Right lung (tissue), 2 donors: ENCODE measurements at regions not wholly inside any gene's neighbourhood (a gene's known extent, or its start where the extent isn't known, plus 50 kb on each side); places are given as distances from the start of the nearest gene placed in this dataset.
"Not testable (repeated sequence)": the region's sequence is repeated elsewhere in the genome, so short reads cannot be mapped to it uniquely, and the experiment has no call there.

Experiments
- DNase-seq, 2 donors: peaks; one replicate each; pipeline ENCODE4 v3.0.0-alpha.2; 2013

GRCh38 chr3:6769532-6770396, 91.2 kb upstream of the GRM7 start:
- DNase-seq = not testable (repeated sequence)

GRCh38 chr3:6770397-6770690, 90.6 kb upstream of the GRM7 start:
- DNase-seq = no peak

- DNase-seq = no peak
These were observed 89.7 kb upstream of the GRM7 start for GRCh38 chr3:6771171-6771570.

GRCh38 chr3:6779140-6779539, 81.8 kb upstream of the GRM7 start:
- no peak for DNase-seq

- DNase-seq = no peak
These were observed 79.8 kb upstream of the GRM7 start for GRCh38 chr3:6781092-6781491.

GRCh38 chr3:6785726-6786125, 75.2 kb upstream of the GRM7 start:
- no peak for DNase-seq

GRCh38 chr3:6791161-6791560, 69.8 kb upstream of the GRM7 start:
- peak in 1 of 2 donors; percentile 5 for DNase-seq

GRCh38 chr3:6799264-6799915, 61.5 kb upstream of the GRM7 start:
- DNase-seq = peak in 1 of 2 donors; percentile 6

GRCh38 chr3:6803619-6804018, 57.3 kb upstream of the GRM7 start:
- no peak for DNase-seq

- no peak for DNase-seq
These were observed 55.7 kb upstream of the GRM7 start for GRCh38 chr3:6805236-6805635.

GRCh38 chr3:6806991-6807390, 53.9 kb upstream of the GRM7 start:
- DNase-seq = no peak

GRCh38 chr3:6807967-6808588, 52.8 kb upstream of the GRM7 start:
- DNase-seq = no peak

GRCh38 chr3:6809349-6809748, 51.6 kb upstream of the GRM7 start:
- DNase-seq = no peak
